ENCODE measurements at regions not wholly inside any gene's neighbourhood (a gene's known extent, or its start where the extent isn't known, plus 50 kb on each side); places are given as distances from the start of the nearest gene placed in this dataset.

DNA sequence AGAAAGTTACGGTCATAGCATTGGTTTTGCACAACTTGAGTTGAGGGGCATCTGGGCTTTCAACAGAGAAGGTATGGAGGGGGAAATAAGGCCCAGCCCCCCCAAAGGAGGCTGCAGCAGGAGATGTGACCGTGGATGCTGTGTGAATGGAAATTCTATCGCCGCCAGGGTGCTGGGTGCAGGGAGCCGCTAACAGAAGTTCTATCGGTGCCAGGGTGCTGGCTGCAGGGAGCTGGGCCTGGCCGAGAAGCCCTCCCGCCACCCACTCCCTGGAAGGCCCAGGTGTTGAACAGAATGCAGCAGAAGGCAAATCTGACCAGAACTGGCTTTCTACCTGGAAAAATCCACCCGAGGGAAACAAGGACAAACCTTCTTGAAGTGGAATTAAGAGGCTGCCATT, 115.0 kb downstream of the SHANK2 start:
- DNase-seq: peak; percentile 39
- no peak overlapping the region for H3K4me3 ChIP-seq
- intact Hi-C loops (cut with DNase I; ENCODE audit: low total_unique reads): no loop called here

DNA sequence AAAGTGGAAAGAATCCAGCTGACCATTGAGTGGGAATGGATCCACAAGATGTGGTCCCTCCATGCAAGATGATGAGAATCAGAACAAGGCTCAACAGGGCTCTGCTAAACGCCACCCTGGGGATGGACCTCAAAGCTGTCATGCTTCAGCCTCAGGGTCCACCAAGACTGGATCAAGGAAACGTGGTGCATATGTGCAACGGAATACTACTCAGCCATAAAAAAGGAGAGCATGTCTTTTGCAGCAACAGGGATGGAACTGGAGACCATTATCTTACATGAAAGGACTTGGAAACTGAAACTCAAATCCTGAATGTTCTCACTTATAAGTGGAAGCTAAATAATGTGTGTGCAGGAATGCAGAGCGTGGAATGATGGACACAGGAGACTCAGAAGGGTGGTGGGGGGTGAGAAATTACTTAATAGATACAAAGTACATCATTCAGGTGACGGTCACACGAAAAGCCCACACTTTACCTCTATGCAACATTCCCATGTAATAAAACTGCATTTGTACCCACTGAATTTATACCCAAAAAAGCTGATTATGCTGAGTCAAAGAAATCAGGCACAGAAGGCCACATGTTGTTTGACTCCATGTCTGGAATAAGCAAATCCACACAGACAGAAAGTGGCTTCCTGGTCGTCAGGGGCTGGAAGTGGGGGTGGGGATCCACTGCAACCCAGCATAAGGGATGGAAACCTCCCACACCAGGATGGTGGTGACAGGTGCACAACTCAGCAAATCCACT, 116.1 kb downstream of the SHANK2 start:
- Histone ChIP-seq H3K27ac (no peak overlapping the region), H3K36me3 (no peaks in the 10 kb centered on the region), H3K27me3 (replicated peaks in 1 of 7) (peaks cover 0 to 15% (median 0%) of the 10 kb centered on the region in 7 donors), H3K4me1 (no peaks in the 10 kb centered on the region), H3K9me3 (peaks cover 0 to 4% (median 0%) of the 10 kb centered on the region in 8 donors), H3K4me3 (no peak overlapping the region)
- intact Hi-C loops (cut with DNase I; ENCODE audit: low total_unique reads): no loop called here
- peak; percentile 13 for DNase-seq
- TF ChIP-seq POLR2AphosphoS5 (IDR thresholded peaks at IDR 0.05): no peak
- TF ChIP-seq, protein P1, sequence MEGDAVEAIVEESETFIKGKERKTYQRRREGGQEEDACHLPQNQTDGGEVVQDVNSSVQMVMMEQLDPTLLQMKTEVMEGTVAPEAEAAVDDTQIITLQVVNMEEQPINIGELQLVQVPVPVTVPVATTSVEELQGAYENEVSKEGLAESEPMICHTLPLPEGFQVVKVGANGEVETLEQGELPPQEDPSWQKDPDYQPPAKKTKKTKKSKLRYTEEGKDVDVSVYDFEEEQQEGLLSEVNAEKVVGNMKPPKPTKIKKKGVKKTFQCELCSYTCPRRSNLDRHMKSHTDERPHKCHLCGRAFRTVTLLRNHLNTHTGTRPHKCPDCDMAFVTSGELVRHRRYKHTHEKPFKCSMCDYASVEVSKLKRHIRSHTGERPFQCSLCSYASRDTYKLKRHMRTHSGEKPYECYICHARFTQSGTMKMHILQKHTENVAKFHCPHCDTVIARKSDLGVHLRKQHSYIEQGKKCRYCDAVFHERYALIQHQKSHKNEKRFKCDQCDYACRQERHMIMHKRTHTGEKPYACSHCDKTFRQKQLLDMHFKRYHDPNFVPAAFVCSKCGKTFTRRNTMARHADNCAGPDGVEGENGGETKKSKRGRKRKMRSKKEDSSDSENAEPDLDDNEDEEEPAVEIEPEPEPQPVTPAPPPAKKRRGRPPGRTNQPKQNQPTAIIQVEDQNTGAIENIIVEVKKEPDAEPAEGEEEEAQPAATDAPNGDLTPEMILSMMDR (IDR thresholded peaks at IDR 0.05 in 8 of 11, conservative IDR thresholded peaks at IDR 0.05 in 3 of 11): no peak
- no peak for TF ChIP-seq POLR2A (IDR thresholded peaks at IDR 0.05)
- WGBS, 5 donors: 73 to 82% (median 77%) methylated on average over 7 of the region's 7 CpGs

More for the DNA sequence above, 115.0 kb downstream of the SHANK2 start:
- no peak for TF ChIP-seq POLR2A (IDR thresholded peaks at IDR 0.05)
- TF ChIP-seq, protein P1 (IDR thresholded peaks at IDR 0.05 in 8 of 11, conservative IDR thresholded peaks at IDR 0.05 in 3 of 11): no peak
- TF ChIP-seq POLR2AphosphoS5 (IDR thresholded peaks at IDR 0.05): no peak
- Histone ChIP-seq H3K36me3 (no peaks in the 10 kb centered on the region), H3K9me3 (peaks cover 0 to 4% (median 0%) of the 10 kb centered on the region in 8 donors), H3K27ac (no peak overlapping the region), H3K4me1 (no peaks in the 10 kb centered on the region), H3K27me3 (replicated peaks in 1 of 7) (peaks cover 0 to 15% (median 0%) of the 10 kb centered on the region in 7 donors)
- WGBS, 5 donors: 88 to 93% (median 91%) methylated on average over 9 of the region's 9 CpGs

DNA sequence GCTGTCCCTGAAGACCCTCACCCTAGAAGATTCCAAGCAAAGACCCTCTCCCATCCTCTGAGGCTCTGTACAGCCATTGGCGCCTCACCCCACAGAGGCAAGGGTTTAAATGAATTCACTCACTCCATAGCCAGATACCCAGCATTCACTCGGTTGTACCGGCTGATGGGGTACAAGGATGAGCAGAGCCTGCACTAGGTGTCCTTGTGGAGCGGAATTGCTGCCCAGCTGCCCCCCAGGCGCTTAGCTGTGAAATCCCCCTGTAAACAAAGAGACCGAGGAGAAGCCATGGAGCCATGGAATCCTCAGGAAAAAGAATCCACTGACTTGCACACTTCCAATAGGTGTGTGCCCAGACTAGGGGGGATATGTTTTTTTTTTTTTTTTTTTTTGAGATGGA, 117.3 kb downstream of the SHANK2 start:
- no peak for DNase-seq
- H3K36me3 ChIP-seq: no peaks in the 10 kb centered on the region
- H3K27ac ChIP-seq: no peak overlapping the region
- no peaks in the 10 kb centered on the region for H3K4me1 ChIP-seq
- peaks cover 0 to 4% (median 0%) of the 10 kb centered on the region in 8 donors for H3K9me3 ChIP-seq
- H3K4me3 ChIP-seq: no peak overlapping the region
- intact Hi-C loops (cut with DNase I; ENCODE audit: low total_unique reads): no loop called here
- TF ChIP-seq POLR2AphosphoS5 (IDR thresholded peaks at IDR 0.05) (no peak), POLR2A (IDR thresholded peaks at IDR 0.05) (no peak)
- TF ChIP-seq, protein P1 (IDR thresholded peaks at IDR 0.05 in 8 of 11, conservative IDR thresholded peaks at IDR 0.05 in 3 of 11): no peak
- peaks cover 0 to 15% (median 0%) of the 10 kb centered on the region in 7 donors for H3K27me3 ChIP-seq (replicated peaks in 1 of 7)
- WGBS, 5 donors: 92 to 99% (median 93%) methylated on average over 6 of the region's 6 CpGs

DNA sequence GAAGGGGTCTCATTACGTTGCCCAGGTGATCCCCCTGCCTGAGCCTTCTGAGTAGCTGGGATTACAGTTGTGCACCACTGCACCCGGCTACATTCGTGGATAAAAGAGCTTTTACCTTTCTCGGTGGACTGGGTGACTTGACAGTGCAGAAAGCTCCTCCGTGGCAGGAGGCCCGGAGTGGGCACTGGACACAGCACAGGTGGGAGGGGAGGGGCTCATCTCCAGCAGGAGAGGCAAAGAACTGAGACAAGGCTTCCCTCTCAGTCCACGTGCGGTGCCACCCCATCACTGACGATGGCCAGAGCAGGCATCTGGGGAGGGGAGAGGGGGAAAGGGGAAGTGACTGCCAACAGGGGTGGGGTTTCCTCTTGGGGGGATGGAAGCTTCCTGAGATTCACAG, 118.4 kb downstream of the SHANK2 start:
- DNase-seq: peak; percentile 22
- WGBS, 5 donors: 67 to 76% (median 72%) methylated on average over 9 of the region's 9 CpGs
- Histone ChIP-seq H3K27me3 (replicated peaks in 1 of 7) (peaks cover 0 to 15% (median 0%) of the 10 kb centered on the region in 7 donors), H3K36me3 (no peaks in the 10 kb centered on the region), H3K4me1 (no peaks in the 10 kb centered on the region), H3K27ac (no peak overlapping the region), H3K4me3 (no peak overlapping the region), H3K9me3 (peaks cover 0 to 4% (median 0%) of the 10 kb centered on the region in 8 donors)
- TF ChIP-seq POLR2AphosphoS5 (IDR thresholded peaks at IDR 0.05) (no peak), POLR2A (IDR thresholded peaks at IDR 0.05) (no peak)
- TF ChIP-seq, protein P1 (IDR thresholded peaks at IDR 0.05 in 8 of 11, conservative IDR thresholded peaks at IDR 0.05 in 3 of 11): no peak
- intact Hi-C loops (cut with DNase I; ENCODE audit: low total_unique reads): no loop called here
